Ishikawa (cell line): ENCODE measurements at regions not wholly inside any gene's neighbourhood (a gene's known extent, or its start where the extent isn't known, plus 50 kb on each side); places are given as distances from the start of the nearest gene placed in this dataset.

Source experiments
- CEBPB ChIP-seq: IDR thresholded peaks from 2 replicates; pipeline ENCODE4 v1.6.1; 2012
- CREB1 ChIP-seq: IDR thresholded peaks from 2 replicates; pipeline ENCODE4 v1.6.1; 2012; ENCODE audit warnings: low read depth
- EGR1 ChIP-seq: IDR thresholded peaks from 2 replicates; pipeline ENCODE4 v1.6.1; 2012
- EP300 ChIP-seq: IDR thresholded peaks from 2 replicates; pipeline ENCODE4 v1.6.1; 2012; ENCODE audit warnings: borderline replicate concordance
- FOXM1 ChIP-seq: IDR thresholded peaks from 2 replicates; pipeline ENCODE4 v1.6.1; 2012; ENCODE audit warnings: low read depth, borderline replicate concordance
- NFIC ChIP-seq: IDR thresholded peaks from 2 replicates; pipeline ENCODE4 v1.6.1; 2012
- RAD21 ChIP-seq: IDR thresholded peaks from 2 replicates; pipeline ENCODE4 v1.6.1; 2012; ENCODE audit warnings: low read depth
- REST ChIP-seq: IDR thresholded peaks from 2 replicates; pipeline ENCODE4 v1.6.1; 2012; ENCODE audit warnings: low read depth, mild to moderate bottlenecking
- TAF1 ChIP-seq: IDR thresholded peaks from 2 replicates; pipeline ENCODE4 v1.6.1; 2012; ENCODE audit warnings: low read depth, mild to moderate bottlenecking
- TCF12 ChIP-seq: IDR thresholded peaks from 2 replicates; pipeline ENCODE4 v1.6.1; 2012; ENCODE audit warnings: low read depth
- TEAD4 ChIP-seq: IDR thresholded peaks from 2 replicates; pipeline ENCODE4 v1.6.1; 2012
- USF1 ChIP-seq: IDR thresholded peaks from 2 replicates; pipeline ENCODE4 v1.6.1; 2012
- ZBTB7A ChIP-seq: IDR thresholded peaks from 2 replicates; pipeline ENCODE4 v1.6.1; 2012; ENCODE audit warnings: low read depth
- TF ChIP-seq, protein P1 (sequence below): IDR thresholded peaks from 2 replicates; pipeline ENCODE4 v1.6.1; 2012

- TF ChIP-seq REST (no peak), EGR1 (no peak), EP300 (no peak), ZBTB7A (no peak), TAF1 (no peak), TEAD4 (no peak), NFIC (no peak), RAD21 (no peak), USF1 (no peak), FOXM1 (no peak), TCF12 (no peak), CREB1 (no peak), CEBPB (no peak)
- TF ChIP-seq, protein P1, sequence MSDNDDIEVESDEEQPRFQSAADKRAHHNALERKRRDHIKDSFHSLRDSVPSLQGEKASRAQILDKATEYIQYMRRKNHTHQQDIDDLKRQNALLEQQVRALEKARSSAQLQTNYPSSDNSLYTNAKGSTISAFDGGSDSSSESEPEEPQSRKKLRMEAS, result no peak
Observed at GRCh38 chr13:89281331-89281730, 1610.2 kb downstream of the SLITRK5 start.
